IMR-90 (cell line): ENCODE measurements at regions not wholly inside any gene's neighbourhood (a gene's known extent, or its start where the extent isn't known, plus 50 kb on each side); places are given as distances from the start of the nearest gene placed in this dataset.

Source experiments
- ATAC-seq: fragments of 200-7000 bp; cut with Tn5 transposase; 2 replicates; pipeline ENCODE4 v1.9.1; 2020; ENCODE audit warnings: low read depth, mild to moderate bottlenecking, moderate library complexity
- BruUV-seq: library from RNA; stranded (reverse); fragments of 400-500 nt; replicated peaks from 2 replicates; lab custom pipeline; 2021; lab: Mats Ljungman, UMichigan
- CTCF ChIA-PET: fragments of 300-600 bp; formaldehyde crosslinking; extraction: SDS; loops from one replicate; lab custom pipeline; 2021; ENCODE audit warnings: antibody characterized with exemption; lab: Yijun Ruan, JAX
- POLR2A ChIA-PET: fragments of 300-600 bp; sonication (Branson Sonifier 250); formaldehyde crosslinking; loops from one replicate; lab custom pipeline; 2022; ENCODE audit warnings: antibody characterized with exemption; ENCODE audit not compliant: unreplicated experiment; lab: Charles Lee
- DNase-seq: peaks from one replicate; pipeline ENCODE4 v3.0.0; 2013
- H2AFZ ChIP-seq: replicated peaks from 2 replicates; pipeline ENCODE3; 2013; ENCODE audit warnings: low read length, mild to moderate bottlenecking; ENCODE audit not compliant: poor library complexity
- H2AK5ac ChIP-seq: 2 replicates; pipeline ENCODE4 v1.6.1; 2013; ENCODE audit warnings: low read depth, low read length, inconsistent platforms
- H2AK9ac ChIP-seq: replicated peaks from 2 replicates; pipeline ENCODE3; 2013; ENCODE audit warnings: mild to moderate bottlenecking, low read depth, low read length, moderate library complexity; ENCODE audit not compliant: poor library complexity
- H2BK120ac ChIP-seq: 2 replicates; pipeline ENCODE4 v1.6.1; 2013; ENCODE audit warnings: low read depth, low read length, inconsistent platforms
- H2BK15ac ChIP-seq: 3 replicates; pipeline ENCODE4 v1.6.1; 2013; ENCODE audit warnings: low read depth, low read length, inconsistent platforms
- H2BK20ac ChIP-seq: 2 replicates; pipeline ENCODE4 v1.6.1; 2013; ENCODE audit warnings: low read depth, mild to moderate bottlenecking, inconsistent platforms, low read length, moderate library complexity
- H2BK5ac ChIP-seq: 2 replicates; pipeline ENCODE4 v1.6.1; 2013; ENCODE audit warnings: mild to moderate bottlenecking, low read depth, low read length, inconsistent platforms; ENCODE audit not compliant: poor library complexity, severe bottlenecking
- H3K14ac ChIP-seq: replicated peaks from 2 replicates; pipeline ENCODE4 v1.6.1; 2013; ENCODE audit warnings: low read depth, low read length, inconsistent platforms
- H3K18ac ChIP-seq: 2 replicates; pipeline ENCODE4 v1.6.1; 2013; ENCODE audit warnings: low read depth, low read length, control low read depth
- H3K23ac ChIP-seq: 2 replicates; pipeline ENCODE4 v1.6.1; 2013; ENCODE audit warnings: low read depth, low read length, inconsistent platforms
- H3K27ac ChIP-seq: 2 replicates; pipeline ENCODE4 v1.5.1; 2013; ENCODE audit warnings: mild to moderate bottlenecking, control low read depth, low read length; ENCODE audit not compliant: insufficient read depth
- H3K27me3 ChIP-seq: 2 replicates; pipeline ENCODE4 v1.6.1; 2013; ENCODE audit warnings: low read length; ENCODE audit not compliant: control insufficient read depth, insufficient read depth
- H3K36me3 ChIP-seq: 2 replicates; pipeline ENCODE4 v1.6.1; 2013; ENCODE audit warnings: low read length, mixed read lengths; ENCODE audit not compliant: control insufficient read depth, insufficient read depth
- H3K4ac ChIP-seq: 2 replicates; pipeline ENCODE4 v1.6.1; 2013; ENCODE audit warnings: low read depth, low read length, inconsistent platforms
- H3K4me1 ChIP-seq: 2 replicates; pipeline ENCODE4 v1.6.1; 2013; ENCODE audit warnings: low read length, mixed read lengths; ENCODE audit not compliant: control insufficient read depth, insufficient read depth
- H3K4me2 ChIP-seq: 2 replicates; pipeline ENCODE4 v1.6.1; 2013; ENCODE audit warnings: low read depth, mild to moderate bottlenecking, control low read depth, low read length, moderate library complexity
- H3K4me3 ChIP-seq: 2 replicates; pipeline ENCODE4 v1.5.1; 2013; ENCODE audit warnings: low read depth, mild to moderate bottlenecking, control low read depth, low read length, moderate library complexity; ENCODE audit not compliant: insufficient read depth
- H3K56ac ChIP-seq: 2 replicates; pipeline ENCODE4 v1.6.1; 2013; ENCODE audit warnings: low read length, inconsistent platforms; ENCODE audit not compliant: insufficient read depth; ENCODE audit errors: extremely low read depth
- H3K79me1 ChIP-seq, 2 experiments: 2 replicates each; pipeline ENCODE4 v1.6.1; 2013; ENCODE audit warnings: low read length in 2 of 2, inconsistent platforms in 1 of 2, low read depth in 1 of 2
- H3K9ac ChIP-seq: 2 replicates; pipeline ENCODE4 v1.6.1; 2013; ENCODE audit warnings: low read depth, low read length, control low read depth
- H3K9me1 ChIP-seq: 2 replicates; pipeline ENCODE4 v1.6.1; 2013; ENCODE audit warnings: low read length, inconsistent platforms; ENCODE audit not compliant: insufficient read depth
- H3K9me3 ChIP-seq: 2 replicates; pipeline ENCODE4 v1.6.1; 2013; ENCODE audit warnings: low read length; ENCODE audit not compliant: control insufficient read depth, insufficient read depth
- H4K20me1 ChIP-seq: 2 replicates; pipeline ENCODE4 v1.6.1; 2013; ENCODE audit warnings: low read length, inconsistent platforms; ENCODE audit not compliant: insufficient read depth
- H4K5ac ChIP-seq: 2 replicates; pipeline ENCODE4 v1.6.1; 2013; ENCODE audit warnings: mild to moderate bottlenecking, low read depth, low read length, control low read depth
- H4K8ac ChIP-seq, 2 experiments: 2 replicates each; pipeline ENCODE4 v1.6.1; 2013; ENCODE audit warnings: low read depth in 2 of 2, low read length in 2 of 2, control low read depth in 1 of 2, inconsistent platforms in 1 of 2
- H4K91ac ChIP-seq: 2 replicates; pipeline ENCODE4 v1.6.1; 2013; ENCODE audit warnings: low read depth, low read length, inconsistent platforms; ENCODE audit not compliant: insufficient read depth
- ELK1 ChIP-seq: fragments of 150-350 bp; IDR thresholded peaks from 2 replicates; pipeline ENCODE4 v1.6.1; 2016; ENCODE audit warnings: low read depth, mild to moderate bottlenecking, low read length, moderate library complexity, borderline replicate concordance
- FOS ChIP-seq: fragments of 150-350 bp; IDR thresholded peaks from 2 replicates; pipeline ENCODE4 v1.6.1; 2016; ENCODE audit warnings: low read depth, low read length
- MAZ ChIP-seq: IDR thresholded peaks from 2 replicates; pipeline ENCODE4 v1.6.1; 2012; ENCODE audit warnings: low read depth, mild to moderate bottlenecking, low read length, improper control_type of control experiment, moderate library complexity, borderline replicate concordance
- MXI1 ChIP-seq: IDR thresholded peaks from 2 replicates; pipeline ENCODE4 v1.6.1; 2012; ENCODE audit warnings: low read depth, mild to moderate bottlenecking, low read length, moderate library complexity, borderline replicate concordance
- NFE2L2 ChIP-seq: fragments of 150-350 bp; IDR thresholded peaks from 2 replicates; pipeline ENCODE4 v1.6.1; 2016; ENCODE audit warnings: low read depth, mild to moderate bottlenecking, low read length
- RAD21 ChIP-seq: IDR thresholded peaks from 2 replicates; pipeline ENCODE4 v1.6.1; 2012; ENCODE audit warnings: low read length, improper control_type of control experiment
- RFX5 ChIP-seq: IDR thresholded peaks from 2 replicates; pipeline ENCODE4 v1.8.0; 2012; ENCODE audit warnings: low read depth, mild to moderate bottlenecking, low read length, moderate library complexity
- WGBS, 2 experiments: methylation state at CpG; one replicate each; pipeline versions ENCODE4 v1.1.5 to v1.1.7; 2013; ENCODE audit warnings: missing lambda C conversion rate in 2 of 2; ENCODE audit not compliant: insufficient read length in 1 of 2; ENCODE audit errors: extremely low coverage in 2 of 2; 5-methylcytosine and 5-hydroxymethylcytosine counted together
- dilution Hi-C: fragments of 300-500 bp; cut with HindIII; formaldehyde crosslinking; loops from one replicate; pipeline ENCODE4 v1.14.3; 2018; ENCODE audit warnings: low sequenced_read_pairs; ENCODE audit not compliant: unreplicated experiment
- in situ Hi-C: fragments of 300-500 bp; cut with MboI; formaldehyde crosslinking; loops from 3 replicates; pipeline ENCODE4 v1.14.3; 2019; ENCODE audit warnings: low sequenced_read_pairs, inconsistent platforms, mixed read lengths
- intact Hi-C: fragments of 100-400 bp; cut with micrococcal nuclease; formaldehyde crosslinking; loops from 2 replicates; pipeline ENCODE4 v1.10.0; 2022

- DNase-seq (no peak), ATAC-seq (no peak)
- Histone ChIP-seq H2AFZ (no peak overlapping the region), H4K91ac (no peak overlapping the region), H4K20me1 (peaks cover 10% of the 10 kb centered on the region; the same call in 1 of the 2 replicates), H2BK20ac (no peak overlapping the region), H2BK15ac (no peak overlapping the region), H3K4me1 (peaks cover 4% of the 10 kb centered on the region), H3K79me1 (peaks cover 24 to 38% of the 10 kb centered on the region in 2 experiments), H3K9me3 (no peaks in the 10 kb centered on the region), H3K4ac (no peak overlapping the region), H3K36me3 (no peaks in the 10 kb centered on the region; the same call in 1 of the 2 replicates), H3K27me3 (no peaks in the 10 kb centered on the region), H4K8ac (no peak overlapping the region), H3K4me3 (no peak overlapping the region), H3K27ac (no peak overlapping the region), H2AK9ac (no peak overlapping the region), H3K56ac (no peak overlapping the region), H3K9me1 (peaks cover 11% of the 10 kb centered on the region), H2BK5ac (no peak overlapping the region), H3K9ac (no peak overlapping the region), H3K18ac (no peak overlapping the region), H3K23ac (0 out of 2 replicates have a peak overlapping the region, but pooled peaks have one; percentile 54), H2AK5ac (no peak overlapping the region), H3K14ac (no peak overlapping the region), H3K4me2 (no peak overlapping the region), H4K5ac (no peak overlapping the region), H2BK120ac (no peak overlapping the region)
- in situ Hi-C loops (no loop called here), dilution Hi-C loops (no loop called here), intact Hi-C loops (no loop called here)
- ChIA-PET CTCF (no interaction called here), POLR2A (no interaction called here)
- BruUV-seq = no TSS peak
- TF ChIP-seq NFE2L2 (no peak), RFX5 (no peak), MAZ (no peak), ELK1 (no peak), FOS (no peak), MXI1 (no peak), RAD21 (no peak)
- WGBS, 2 experiments = no CpG with 5 or more reads among the region's 1 CpG
Measured at GRCh38 chr17:63142836-63143235, 176.8 kb downstream of the TANC2 start.
